ENCODE measurements at regions not wholly inside any gene's neighbourhood (a gene's known extent, or its start where the extent isn't known, plus 50 kb on each side); places are given as distances from the start of the nearest gene placed in this dataset.

DNA sequence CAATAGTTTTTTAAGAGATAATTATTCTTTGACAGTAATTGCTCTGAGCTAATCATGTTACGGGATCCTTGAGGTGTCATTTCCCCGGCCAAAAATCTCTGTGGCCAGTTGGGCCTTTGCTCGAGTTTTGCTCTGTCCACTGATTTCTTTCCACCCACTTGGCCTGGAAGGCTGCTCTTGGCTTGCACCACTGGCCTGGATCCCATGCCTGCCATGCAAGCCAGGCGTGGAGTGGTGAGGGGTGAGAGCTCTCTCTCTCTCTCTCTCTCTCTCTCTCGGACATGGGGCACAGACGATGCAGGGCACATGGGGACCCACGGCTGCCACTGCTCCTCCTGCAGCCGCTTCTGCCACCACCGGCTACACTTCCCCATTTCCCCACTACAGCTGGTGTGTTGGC, 853.0 kb upstream of the GCFC2 start:
- TF ChIP-seq, protein P1, sequence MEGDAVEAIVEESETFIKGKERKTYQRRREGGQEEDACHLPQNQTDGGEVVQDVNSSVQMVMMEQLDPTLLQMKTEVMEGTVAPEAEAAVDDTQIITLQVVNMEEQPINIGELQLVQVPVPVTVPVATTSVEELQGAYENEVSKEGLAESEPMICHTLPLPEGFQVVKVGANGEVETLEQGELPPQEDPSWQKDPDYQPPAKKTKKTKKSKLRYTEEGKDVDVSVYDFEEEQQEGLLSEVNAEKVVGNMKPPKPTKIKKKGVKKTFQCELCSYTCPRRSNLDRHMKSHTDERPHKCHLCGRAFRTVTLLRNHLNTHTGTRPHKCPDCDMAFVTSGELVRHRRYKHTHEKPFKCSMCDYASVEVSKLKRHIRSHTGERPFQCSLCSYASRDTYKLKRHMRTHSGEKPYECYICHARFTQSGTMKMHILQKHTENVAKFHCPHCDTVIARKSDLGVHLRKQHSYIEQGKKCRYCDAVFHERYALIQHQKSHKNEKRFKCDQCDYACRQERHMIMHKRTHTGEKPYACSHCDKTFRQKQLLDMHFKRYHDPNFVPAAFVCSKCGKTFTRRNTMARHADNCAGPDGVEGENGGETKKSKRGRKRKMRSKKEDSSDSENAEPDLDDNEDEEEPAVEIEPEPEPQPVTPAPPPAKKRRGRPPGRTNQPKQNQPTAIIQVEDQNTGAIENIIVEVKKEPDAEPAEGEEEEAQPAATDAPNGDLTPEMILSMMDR (IDR thresholded peaks at IDR 0.05; ENCODE audit: borderline replicate concordance, extremely low read depth, low read length, poor library complexity, severe bottlenecking) = no peak
- TF ChIP-seq EZH2 (IDR thresholded peaks at IDR 0.05; ENCODE audit: borderline replicate concordance, low read depth, low read length, severe bottlenecking) = no peak
